NCI-H2196 treated with DMSO at 0.1 percent for 48 hours (cell line): ENCODE measurements at regions not wholly inside any gene's neighbourhood (a gene's known extent, or its start where the extent isn't known, plus 50 kb on each side); places are given as distances from the start of the nearest gene placed in this dataset.

Source experiments
- DNase-seq: peaks from one replicate; lab custom pipeline; 2025; ENCODE audit not compliant: unreplicated experiment; lab: John Stamatoyannopoulos, UW

DNA sequence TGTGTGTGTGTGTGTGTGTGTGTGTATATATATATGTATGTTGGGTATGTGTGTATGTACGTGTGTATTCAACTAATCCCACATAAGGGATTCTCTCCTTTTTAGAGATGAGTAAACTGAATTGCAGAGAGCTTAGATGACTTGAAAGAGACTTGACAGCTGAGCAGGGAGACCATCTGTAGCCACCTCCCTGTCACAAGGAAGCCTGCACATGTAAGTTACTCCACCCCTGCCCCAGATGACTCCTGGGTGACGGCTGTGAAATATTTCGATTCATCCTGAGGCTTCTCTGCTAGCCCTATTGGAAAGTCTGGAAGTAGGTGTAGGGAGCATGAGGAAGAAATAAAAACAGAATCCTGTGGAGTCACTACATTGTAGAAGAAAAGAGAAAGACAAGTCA, 480.4 kb downstream of the FOXO1 start:
- DNase-seq = no peak

DNA sequence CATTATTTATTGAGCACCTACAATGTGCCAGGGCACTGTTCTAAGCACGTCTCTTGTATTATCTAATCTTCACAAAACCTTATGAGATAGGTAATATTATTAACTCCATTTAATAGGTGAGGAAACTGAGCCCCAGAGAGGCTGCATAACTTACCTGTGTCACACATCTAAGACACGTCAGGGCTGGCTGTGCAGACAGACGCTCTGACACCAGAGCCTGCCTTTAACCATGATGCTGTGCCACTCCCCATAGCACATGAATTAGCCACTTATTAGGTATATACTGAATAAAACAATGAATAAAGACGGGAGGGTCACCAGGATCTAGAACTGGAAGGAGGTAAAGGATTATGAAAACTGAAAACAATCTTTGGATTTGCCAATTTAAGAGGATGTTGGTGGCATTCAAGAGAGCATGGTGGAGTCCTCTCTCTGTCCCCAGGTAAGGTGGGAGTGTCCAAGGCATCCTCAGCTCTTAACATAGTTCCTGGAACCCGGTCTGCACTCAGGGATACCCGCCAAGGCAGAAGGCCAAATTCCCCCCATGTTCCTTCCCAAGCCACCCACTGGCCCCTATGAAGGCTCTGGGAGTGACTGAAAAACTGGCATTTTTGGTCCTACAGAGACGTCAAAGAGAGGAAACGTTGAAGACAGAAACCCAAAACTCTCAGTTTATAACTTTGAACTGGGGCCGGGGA, 479.7 kb downstream of the FOXO1 start:
- no peak for DNase-seq

DNA sequence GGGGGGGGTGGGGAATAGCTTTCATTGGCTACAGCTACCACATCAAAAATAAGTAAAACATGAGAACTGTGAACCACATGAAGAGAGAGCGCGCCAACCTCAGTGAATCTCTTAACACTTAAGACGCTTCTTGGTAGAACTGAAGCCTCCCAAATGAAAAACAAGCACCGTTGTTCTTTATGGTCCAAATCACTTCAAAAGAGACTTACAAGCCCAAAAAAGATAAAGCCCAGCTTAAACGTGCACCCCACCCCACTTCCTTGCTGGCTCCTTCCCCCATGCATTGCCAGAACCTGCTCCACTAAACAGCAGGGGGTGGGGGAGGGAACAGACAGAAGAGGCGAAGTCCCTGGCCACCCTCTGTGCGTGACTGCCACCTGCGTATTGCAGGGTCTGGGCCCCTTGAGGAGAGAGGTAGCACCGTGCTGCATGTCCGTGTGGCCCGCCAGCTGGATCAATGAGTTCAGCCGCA, 479.1 kb downstream of the FOXO1 start:
- DNase-seq = no peak

DNA sequence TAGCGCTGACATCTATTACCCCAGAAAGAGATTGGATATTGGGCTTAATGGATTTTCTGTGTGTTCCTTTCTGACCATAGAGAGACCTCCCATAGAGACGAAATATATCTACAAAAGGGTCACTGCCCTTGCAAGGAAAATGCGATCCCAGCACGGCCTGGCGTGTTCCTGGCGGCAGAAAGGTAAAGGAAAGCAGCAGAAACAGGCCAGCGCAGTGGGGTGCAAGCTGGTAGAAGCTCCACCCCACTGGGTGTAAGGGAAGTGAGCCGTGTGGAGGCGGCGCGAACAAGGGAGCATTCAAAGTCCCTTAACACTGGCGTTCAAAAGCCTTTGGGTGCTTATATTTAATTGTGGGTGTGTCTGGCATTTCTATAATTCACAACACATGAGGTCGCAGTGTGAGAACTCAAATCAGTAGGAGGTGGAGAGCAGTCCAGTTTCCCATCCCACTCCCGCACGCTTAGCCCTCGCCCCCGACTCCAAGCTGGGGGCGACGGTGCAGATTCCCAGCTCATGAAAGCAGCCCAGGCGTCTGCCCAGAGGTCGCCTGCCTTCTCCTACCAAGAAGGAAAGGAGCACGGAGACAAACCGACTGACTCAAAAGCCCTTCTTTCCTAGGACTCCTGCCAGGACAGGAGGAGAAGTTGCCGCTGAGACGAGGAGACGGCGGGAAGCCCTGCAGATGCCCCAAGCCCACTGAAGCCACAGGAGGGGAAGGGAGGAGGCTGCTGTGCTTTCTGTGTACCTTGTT, 478.4 kb downstream of the FOXO1 start:
- no peak for DNase-seq

DNA sequence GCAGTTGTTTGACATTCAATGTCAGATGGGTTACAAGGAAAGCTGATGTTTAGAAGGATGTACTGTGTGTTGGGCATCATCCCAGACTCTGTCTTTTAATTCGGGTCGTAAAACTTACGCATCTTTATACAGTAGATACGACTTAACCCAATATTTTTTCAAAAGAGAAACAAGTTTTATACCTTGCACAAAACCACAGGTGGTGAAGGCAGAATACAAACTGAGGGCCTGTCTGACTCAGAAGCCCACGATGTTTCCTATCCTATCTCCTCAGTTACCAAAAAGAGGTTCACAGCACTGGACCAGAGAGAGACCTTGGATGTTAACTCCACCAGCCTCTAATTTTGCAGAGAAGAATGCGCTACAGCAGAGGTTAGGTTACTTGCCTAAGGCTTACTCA, 477.0 kb downstream of the FOXO1 start:
- DNase-seq = no peak

DNA sequence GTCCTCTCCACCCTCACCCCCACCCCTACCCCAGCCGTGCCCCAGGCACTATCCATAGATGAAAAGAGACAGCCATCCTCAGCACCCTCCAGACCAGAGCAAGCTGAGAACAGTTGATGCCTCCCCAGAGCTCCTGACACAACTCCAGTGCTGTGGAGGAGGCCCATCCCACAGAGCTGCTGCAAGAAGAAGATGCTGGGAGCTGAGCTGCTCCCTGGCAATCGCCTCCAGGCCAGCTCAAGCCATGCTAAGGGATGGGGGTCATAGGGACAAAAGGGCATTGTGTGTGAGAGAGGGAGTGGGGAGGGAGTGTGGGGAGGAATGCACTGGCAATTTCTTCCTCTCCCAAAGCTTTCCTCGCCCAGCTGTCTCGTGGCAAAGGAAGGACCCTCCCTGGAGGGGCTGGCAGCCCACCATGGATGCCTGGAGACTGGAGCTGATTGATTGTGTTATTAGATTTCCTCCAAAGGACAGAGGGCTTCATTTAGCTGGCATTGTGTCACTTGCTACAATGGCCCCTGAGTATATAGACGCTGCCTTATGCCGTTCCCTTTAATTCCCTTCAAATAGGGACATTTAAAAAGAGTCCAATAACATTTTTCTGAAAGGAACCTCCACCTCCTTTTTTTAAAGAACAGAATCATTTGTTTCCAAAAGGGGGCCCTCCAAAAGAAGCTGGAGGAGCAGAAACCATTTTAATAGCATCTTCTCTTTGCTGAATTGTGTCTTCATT, 476.4 kb downstream of the FOXO1 start:
- no peak for DNase-seq

DNA sequence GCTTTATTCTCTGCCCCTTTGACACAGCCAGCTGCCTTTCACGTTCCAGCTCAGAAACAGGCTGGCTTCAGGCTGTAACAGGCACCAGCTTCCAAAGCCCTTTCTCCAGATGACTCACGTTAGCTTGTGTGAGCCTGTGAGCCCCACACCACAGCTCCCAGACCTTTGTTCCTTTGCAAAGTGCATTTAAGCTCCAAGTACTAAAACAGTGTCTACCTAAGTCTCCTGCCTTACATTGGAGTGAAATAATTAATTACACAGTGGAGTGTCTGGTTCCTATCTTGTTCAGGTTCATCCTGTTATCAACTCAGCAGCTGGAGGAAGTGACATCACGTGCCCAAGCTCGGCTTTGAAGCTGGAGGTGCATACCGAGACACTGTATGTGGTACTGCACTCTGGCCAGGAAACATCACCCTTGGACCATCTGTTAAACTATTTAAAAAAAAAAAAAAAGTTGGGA, 475.8 kb downstream of the FOXO1 start:
- no peak for DNase-seq

DNA sequence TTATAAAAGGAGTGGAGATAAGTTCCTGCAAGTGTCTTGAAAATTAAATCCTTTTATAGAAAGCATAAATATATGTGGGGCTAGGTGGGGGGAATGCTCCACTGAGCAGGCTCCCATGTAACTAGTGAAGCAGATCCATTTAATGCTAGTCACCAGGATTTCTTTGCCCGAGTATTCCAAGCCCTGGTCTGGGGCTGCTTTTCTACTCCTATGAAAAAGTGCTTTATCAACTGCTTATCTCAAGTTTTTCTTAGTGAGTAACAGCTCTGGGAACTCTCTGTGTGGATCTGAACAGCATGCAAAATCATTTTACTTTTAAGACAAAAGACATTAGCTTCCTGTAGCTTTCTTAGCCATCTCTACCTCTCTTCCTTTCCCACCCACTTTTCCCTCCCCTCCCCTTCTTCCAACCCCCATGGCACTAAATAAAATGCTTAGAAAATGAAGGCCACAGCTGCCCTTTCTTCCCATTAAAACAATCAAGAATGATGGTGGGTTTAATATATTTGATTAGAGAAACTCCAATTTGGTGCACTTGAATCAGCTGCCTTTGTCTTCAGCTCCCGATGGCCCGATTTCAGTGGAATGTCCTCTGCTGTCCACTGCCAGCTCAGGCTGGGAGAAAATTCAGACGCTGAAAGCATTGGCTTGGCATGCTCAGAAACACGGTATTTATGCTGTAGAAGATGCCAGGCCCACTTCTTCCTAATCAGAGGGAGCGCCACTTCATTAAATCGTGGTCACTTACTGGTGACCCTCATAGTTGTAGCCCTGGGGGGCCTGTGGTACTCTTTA, 475.1 kb downstream of the FOXO1 start:
- no peak for DNase-seq

DNA sequence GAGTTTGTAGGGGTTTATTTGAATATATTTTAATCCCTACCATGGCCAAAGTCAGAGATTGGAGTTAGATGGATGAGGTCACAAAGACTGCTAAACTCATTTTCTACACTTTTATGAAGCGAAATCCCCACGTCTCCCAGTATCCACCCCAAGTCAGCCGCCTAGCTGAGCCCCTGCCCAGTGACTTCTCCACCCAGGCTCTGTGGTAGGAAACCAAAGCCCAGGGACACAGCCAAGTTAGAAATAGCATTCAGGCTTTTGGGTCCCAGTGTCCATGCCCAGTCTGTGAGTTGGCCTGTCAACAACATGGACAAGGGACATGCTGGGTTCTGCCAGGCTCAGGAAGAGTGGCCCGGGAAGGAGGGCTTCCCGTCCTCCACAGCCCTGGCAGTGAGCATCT, 474.0 kb downstream of the FOXO1 start:
- DNase-seq = no peak

DNA sequence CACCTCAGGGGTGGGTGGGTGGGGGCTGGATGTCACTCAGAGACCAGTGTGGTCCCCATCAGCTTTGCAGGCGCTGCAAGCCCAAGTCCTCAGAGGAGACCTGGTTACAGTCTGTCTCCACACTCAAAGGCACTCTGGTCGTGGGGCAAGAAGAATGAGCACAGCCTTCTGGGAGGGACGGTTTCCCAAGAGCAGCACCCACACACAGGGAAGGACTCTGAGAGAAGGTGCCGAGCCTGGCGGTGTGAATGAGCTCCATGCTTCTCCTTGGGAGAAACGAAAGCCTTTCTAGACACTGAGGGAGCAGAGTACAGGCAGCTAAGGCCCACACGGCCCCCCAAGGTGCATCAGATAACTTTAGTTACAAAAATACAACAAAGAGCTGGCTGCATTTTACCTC, 473.6 kb downstream of the FOXO1 start:
- DNase-seq = no peak

DNA sequence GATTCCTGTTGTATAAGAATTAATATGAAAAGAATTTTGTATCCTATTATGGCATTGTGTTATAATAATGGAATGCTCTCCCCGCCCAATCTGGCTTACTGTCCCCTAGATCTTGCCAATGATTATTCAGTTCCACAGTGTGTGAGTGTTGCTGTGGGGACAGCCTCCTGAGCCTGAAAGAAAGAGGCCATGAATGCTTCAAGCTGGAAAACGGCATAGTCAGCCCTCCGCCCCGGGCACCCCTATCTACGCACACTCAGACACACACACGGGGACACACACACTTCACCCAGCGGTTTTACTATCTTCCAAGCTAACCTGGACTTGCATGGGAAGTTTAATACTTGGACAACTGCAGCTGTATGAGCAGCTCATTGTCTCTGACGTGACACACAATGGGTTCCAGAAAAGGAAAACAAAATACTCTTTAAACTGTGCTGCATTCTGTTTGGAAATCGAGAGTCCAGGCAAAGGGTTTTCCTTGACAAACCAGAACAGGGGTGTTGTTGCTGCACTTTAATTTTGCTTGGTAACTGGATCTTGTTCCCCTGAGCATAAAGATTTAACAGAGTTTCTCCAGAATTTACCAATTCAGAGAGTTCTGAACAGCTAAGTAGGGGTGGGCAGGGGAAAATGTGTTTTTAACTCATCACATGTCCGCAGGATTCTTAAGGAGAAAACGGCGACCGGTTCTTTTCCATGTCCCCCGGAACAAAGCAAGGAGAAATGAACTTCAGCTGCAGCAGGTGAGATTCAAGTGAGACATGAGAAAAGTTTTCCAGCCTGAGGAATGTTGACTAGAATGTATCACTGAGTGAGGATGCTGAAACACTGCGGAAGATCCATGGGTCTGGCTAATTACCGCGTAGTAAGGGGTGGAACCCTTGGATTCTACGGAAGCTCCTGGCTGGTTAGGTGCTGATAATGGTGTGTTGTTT, 472.9 kb downstream of the FOXO1 start:
- no peak for DNase-seq

DNA sequence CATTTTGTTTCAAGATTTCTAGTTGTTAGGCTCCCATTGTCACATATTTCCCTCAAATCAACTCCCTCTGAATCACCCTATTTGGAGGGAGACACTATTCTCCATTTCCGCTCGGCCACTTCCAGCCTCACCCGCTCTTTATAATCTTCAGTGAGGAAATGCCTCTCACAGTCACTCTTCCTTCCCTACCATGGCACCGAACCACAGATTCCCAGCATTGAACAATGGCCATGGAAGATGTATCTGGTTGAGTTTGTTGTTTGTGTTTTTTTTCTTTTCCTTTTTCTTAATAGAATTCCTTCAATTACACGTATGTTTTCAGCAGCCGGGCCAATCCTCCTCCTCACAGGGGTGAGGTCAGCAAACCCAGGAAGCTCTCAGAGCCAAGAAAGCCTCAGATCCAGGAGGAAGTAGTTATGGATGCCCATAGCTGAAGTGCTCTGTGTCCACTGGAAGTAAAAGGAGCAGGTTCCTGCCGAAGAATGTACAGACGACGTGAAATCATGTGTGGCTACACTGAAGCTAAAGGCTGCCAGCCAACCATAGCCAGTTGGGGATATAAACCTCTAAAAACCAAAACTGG, 472.1 kb downstream of the FOXO1 start:
- DNase-seq = no peak

DNA sequence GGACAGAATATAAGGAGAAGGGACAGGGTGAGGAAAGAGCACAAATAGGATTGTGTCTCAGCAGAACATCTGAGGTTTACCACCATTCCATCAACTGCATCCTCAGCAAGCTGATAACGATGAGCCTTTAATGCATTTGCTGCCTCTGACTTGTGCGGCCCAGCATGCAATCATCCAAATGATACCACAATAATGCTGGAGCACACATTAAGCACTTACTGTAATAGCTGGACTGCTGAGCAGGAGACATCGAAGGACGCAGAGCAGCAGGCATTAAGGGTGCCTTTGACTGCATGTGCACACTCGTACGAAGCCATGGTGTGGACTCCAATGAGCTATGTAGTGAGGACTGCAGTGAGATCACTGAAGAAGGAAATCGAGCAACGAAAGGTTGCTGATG, 469.4 kb downstream of the FOXO1 start:
- DNase-seq = no peak

DNA sequence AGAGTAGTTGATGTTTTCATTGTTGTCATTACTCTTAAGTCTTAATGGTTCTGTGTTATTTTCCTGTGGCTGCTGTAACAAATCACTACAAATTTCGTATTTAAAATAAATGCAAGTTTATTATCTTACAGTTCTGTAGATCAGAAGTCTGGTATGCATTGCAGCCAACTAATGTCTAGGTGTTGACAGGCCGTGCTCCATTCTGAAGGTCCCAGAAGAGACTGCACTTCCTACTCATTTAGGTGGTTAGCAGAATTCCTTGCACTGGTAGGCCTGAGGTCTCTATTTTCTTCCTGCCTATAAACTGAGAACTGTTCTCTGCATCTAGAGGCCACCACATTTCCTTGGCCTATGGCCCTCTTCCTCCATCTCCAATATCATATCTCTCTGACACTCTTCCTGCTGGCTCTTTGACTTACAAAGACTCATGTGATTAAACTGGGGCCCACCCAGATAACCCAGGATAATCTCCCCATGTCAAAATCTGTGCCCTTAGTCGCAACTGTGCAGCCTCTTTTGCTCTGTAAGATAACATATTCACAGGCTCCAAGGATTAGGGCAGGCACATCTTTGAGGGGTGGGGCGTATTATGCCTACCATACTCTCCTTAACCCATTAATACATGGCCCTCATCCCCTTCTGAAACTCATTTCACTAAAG, 468.4 kb downstream of the FOXO1 start:
- DNase-seq = no peak

DNA sequence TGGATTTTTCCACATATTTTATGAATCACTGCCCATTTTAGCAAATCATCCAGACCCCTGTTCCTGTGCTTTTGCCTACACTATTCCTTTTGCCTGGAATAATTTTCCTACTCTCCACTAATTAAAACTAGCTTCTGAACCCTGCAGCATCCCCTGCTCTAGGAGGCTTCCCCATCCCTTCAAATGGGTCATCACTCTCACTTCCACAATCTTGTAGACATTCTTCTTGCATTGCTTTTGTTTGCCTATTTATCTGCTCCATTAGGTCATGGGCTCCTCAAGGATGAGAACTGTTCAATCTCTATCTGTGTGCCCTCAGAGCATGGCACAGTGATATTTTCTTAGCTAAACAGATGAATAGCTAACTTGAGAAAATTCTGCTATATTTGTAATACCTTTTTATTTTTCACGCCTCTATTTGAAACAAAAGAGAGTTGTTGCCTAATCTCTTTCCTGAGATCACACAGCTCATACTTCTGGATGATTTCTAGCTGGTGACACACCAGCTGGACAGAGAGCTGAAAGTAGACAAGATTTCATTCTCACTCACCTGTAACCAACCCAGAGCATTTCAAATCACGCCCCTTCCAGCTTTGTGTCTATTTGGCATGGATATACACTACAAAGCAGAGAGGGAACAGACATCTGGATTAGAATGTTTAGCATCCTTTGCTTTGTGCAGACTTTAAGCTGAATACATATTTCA, 466.0 kb downstream of the FOXO1 start:
- no peak for DNase-seq

DNA sequence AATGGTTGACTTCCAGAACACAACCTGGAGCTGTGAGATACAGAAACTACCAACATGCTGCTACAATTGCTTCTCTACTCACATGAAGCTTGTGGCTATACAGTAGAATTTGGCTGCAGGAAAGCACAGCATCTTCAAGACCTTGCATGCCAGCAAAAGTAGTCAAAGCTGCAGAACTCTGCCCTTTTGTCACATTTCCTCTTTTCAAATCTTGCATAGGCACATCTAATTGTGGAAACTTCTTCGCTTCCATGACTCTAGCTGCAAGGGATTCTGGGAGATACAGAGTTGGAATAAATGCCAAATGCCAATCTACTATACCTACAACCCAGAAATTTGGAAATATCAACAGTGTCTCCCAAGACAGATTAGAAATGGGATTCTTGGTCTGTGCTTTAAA, 462.2 kb downstream of the FOXO1 start:
- no peak for DNase-seq

DNA sequence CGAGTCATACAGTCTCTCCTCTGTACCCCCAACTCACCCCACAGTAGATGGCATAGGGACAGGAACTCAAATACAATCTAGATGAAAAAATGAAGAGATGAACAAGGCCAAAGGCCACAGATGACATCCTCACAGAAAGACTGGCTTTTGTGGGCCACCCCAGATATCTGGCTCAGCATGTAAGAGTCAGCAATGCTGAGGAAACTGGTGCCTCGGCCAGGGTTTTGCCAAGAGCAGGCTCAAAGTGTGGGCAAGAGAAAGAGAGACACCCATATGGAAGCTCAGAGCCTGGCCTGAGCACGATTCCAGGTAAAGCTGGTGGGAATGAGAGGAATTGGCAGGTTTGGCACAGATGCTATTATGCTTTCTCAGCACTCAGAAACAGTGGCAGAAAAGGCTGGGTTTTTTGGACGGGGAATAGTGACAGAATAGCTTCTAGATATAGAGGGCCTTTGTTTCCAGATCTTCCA, 460.6 kb downstream of the FOXO1 start:
- DNase-seq = no peak

DNA sequence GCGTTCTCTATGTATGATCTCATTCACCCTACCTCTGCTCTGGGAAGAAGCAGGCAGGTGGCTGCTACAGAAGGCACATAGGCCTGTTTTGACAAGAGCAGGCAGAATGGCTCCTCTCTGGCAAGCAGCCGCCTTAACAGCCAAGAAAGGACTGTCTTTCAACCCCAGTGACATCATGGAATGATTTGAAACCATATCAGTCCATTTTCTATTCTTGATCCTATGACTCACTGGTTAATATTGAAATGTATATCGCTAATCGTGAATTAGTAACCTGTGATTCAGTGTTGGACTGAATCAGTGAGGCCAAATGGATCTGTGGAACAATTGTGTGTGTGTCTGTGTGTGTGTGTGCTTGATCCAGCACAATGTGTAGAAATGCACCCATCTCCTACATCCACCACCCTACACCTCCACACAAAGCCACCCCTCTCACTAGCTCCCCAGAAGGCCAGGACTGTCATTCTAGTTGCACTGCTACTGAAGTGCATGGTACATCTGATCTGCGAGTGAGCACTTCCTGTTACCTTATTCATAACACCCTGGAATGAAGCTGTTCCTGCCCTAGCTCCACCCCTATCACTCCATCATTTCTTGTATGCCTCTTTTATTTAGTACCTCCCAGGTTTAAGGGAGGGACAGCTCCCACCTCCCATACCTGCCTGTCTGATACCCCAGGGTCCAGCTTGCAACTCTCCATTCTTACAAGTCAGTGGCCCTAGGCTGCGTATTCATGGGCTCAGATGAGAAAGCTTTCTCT, 460.0 kb downstream of the FOXO1 start:
- DNase-seq = no peak
